ENCODE measurements at regions not wholly inside any gene's neighbourhood (a gene's known extent, or its start where the extent isn't known, plus 50 kb on each side); places are given as distances from the start of the nearest gene placed in this dataset.

GRCh38 chr15:94840794-94841783 lies 609.7 kb downstream of the MCTP2 start:
- TF ChIP-seq CTCF (conservative IDR thresholded peaks at IDR 0.05; ENCODE audit: low read depth in 2 of 2), result no peak
- TF ChIP-seq ZNF331 (CRISPR knock-in tag; IDR thresholded peaks at IDR 0.05; ENCODE audit: low read depth), result no peak
- no peak for TF ChIP-seq EZH2 (IDR thresholded peaks at IDR 0.05; ENCODE audit: low read depth, unreplicated experiment)
- no peak for TF ChIP-seq POLR2AphosphoS5 (IDR thresholded peaks at IDR 0.05; ENCODE audit: low read depth)
- no peak for TF ChIP-seq ZNF114 (CRISPR knock-in tag; IDR thresholded peaks at IDR 0.05)
- no peak for TF ChIP-seq REST (IDR thresholded peaks at IDR 0.05; ENCODE audit: unreplicated experiment)
- no peak for TF ChIP-seq EZH2phosphoT487 (IDR thresholded peaks at IDR 0.05; ENCODE audit: unreplicated experiment)
- no peak for TF ChIP-seq NANOG (IDR thresholded peaks at IDR 0.05; ENCODE audit: borderline replicate concordance)
- no peak for TF ChIP-seq JUNB (IDR thresholded peaks at IDR 0.05; ENCODE audit: unreplicated experiment)
